Skeletal muscle tissue (tissue), 3 donors: ENCODE measurements at regions not wholly inside any gene's neighbourhood (a gene's known extent, or its start where the extent isn't known, plus 50 kb on each side); places are given as distances from the start of the nearest gene placed in this dataset.

Source experiments
- H3K27ac ChIP-seq: one replicate; pipeline ENCODE4 v1.7.0; 2013; ENCODE audit warnings: mild to moderate bottlenecking, low read depth, low read length, inconsistent platforms
- H3K27me3 ChIP-seq, 3 donors: one replicate each; pipeline ENCODE4 v1.7.0; 2013; ENCODE audit warnings: low read length in 3 of 3; ENCODE audit not compliant: control insufficient read depth in 3 of 3, insufficient read depth in 3 of 3
- H3K36me3 ChIP-seq, 3 donors: one replicate each; pipeline ENCODE4 v1.7.0; 2013; ENCODE audit warnings: low read length in 3 of 3; ENCODE audit not compliant: control insufficient read depth in 3 of 3, insufficient read depth in 3 of 3
- H3K4me1 ChIP-seq, 3 donors: one replicate each; pipeline ENCODE4 v1.7.0; 2013; ENCODE audit warnings: low read length in 3 of 3, mild to moderate bottlenecking in 3 of 3; ENCODE audit not compliant: control insufficient read depth in 3 of 3, insufficient read depth in 3 of 3
- H3K4me3 ChIP-seq, 3 donors: one replicate each; pipeline ENCODE4 v1.7.0; 2013; ENCODE audit warnings: low read length in 3 of 3
- H3K9ac ChIP-seq, 3 donors: one replicate each; pipeline ENCODE4 v1.7.0; 2013; ENCODE audit warnings: low read length in 3 of 3, mild to moderate bottlenecking in 3 of 3, moderate library complexity in 2 of 3, low read depth in 1 of 3
- H3K9me3 ChIP-seq, 3 donors: one replicate each; pipeline ENCODE4 v1.7.0; 2013; ENCODE audit warnings: low read length in 3 of 3; ENCODE audit not compliant: control insufficient read depth in 3 of 3
- donor health status: Osteomylitis.

GRCh38 chr2:120577721-120578295 lies 157.9 kb upstream of the GLI2 start:
- Histone ChIP-seq H3K27ac (no peak overlapping the region), H3K4me3 (no peak overlapping the region), H3K4me1 (peaks cover 10 to 12% (median 10%) of the 10 kb centered on the region in 3 donors), H3K27me3 (peaks cover 2 to 29% (median 6%) of the 10 kb centered on the region in 3 donors), H3K9ac (no peak overlapping the region), H3K9me3 (no peaks in the 10 kb centered on the region), H3K36me3 (no peaks in the 10 kb centered on the region)

DNA sequence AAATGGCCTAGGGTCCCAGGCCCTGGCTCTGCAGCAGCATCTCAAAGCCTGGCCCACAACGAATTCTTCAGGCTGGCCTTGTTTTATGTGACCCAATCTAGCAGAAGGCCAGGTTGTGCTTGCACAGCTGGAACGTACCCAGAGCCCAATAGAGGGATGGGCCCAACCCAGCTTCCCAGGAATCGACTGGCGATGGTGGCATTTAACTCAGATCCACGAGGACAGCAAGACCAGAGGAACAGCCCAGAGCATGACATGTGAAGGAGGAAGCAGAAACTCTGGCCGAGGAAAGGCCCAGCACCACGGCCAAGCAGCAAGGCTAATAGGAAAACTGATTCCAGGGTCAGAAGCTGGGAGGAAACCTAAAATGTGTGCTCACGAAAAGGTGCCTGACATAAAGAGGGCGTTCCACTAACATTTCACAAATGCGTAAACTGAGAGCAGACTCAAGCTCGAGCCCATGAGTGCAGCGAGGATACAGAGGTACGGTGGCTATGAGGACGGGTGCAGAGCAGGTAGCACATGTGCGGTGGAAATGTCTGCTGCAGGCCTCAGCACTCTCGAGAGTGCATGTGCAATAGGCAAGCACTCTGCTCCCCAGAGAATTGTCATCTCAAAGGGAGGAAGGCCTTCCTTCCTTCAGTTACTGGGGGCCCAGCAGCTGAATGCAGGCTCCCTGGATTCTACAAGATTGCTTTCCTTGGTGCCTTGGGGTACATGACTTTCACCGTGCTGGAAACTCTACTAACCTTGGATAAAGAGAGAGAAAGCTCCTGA lies 156.9 kb upstream of the GLI2 start:
- peaks cover 0 to 25% (median 6%) of the 10 kb centered on the region in 3 donors for H3K27me3 ChIP-seq

GRCh38 chr2:120579916-120580685 lies 155.6 kb upstream of the GLI2 start:
- H3K27ac ChIP-seq, result no peak overlapping the region
- H3K9ac ChIP-seq, result no peak overlapping the region
- H3K4me1 ChIP-seq, result peaks cover 10 to 12% (median 10%) of the 10 kb centered on the region in 3 donors
- no peaks in the 10 kb centered on the region for H3K36me3 ChIP-seq
- H3K27me3 ChIP-seq, result peaks cover 0 to 20% (median 6%) of the 10 kb centered on the region in 3 donors
- H3K9me3 ChIP-seq, result no peaks in the 10 kb centered on the region
- H3K4me3 ChIP-seq, result no peak overlapping the region

More for the DNA sequence above, 156.9 kb upstream of the GLI2 start:
- peaks cover 10 to 12% (median 10%) of the 10 kb centered on the region in 3 donors for H3K4me1 ChIP-seq
- H3K36me3 ChIP-seq, result no peaks in the 10 kb centered on the region
- no peak overlapping the region for H3K27ac ChIP-seq
- no peaks in the 10 kb centered on the region for H3K9me3 ChIP-seq
- no peak overlapping the region for H3K9ac ChIP-seq
- H3K4me3 ChIP-seq, result no peak overlapping the region

- H3K4me1 ChIP-seq, result peaks cover 10 to 12% (median 10%) of the 10 kb centered on the region in 3 donors
- H3K27ac ChIP-seq, result no peak overlapping the region
- H3K36me3 ChIP-seq, result no peaks in the 10 kb centered on the region
- H3K4me3 ChIP-seq, result no peak overlapping the region
- H3K9ac ChIP-seq, result no peak overlapping the region
- peaks cover 0 to 23% (median 6%) of the 10 kb centered on the region in 3 donors for H3K27me3 ChIP-seq
- no peaks in the 10 kb centered on the region for H3K9me3 ChIP-seq
Measured at GRCh38 chr2:120580709-120581108, 155.0 kb upstream of the GLI2 start.

GRCh38 chr2:120583121-120583520 lies 152.5 kb upstream of the GLI2 start:
- H3K27ac ChIP-seq, result no peak overlapping the region
- H3K4me3 ChIP-seq, result no peak overlapping the region
- peaks cover 11 to 19% (median 17%) of the 10 kb centered on the region in 3 donors for H3K27me3 ChIP-seq
- H3K9ac ChIP-seq, result no peak overlapping the region
- H3K9me3 ChIP-seq, result peaks cover 0 to 3% (median 0%) of the 10 kb centered on the region in 3 donors
- H3K36me3 ChIP-seq, result no peaks in the 10 kb centered on the region
- H3K4me1 ChIP-seq, result no peaks in the 10 kb centered on the region

DNA sequence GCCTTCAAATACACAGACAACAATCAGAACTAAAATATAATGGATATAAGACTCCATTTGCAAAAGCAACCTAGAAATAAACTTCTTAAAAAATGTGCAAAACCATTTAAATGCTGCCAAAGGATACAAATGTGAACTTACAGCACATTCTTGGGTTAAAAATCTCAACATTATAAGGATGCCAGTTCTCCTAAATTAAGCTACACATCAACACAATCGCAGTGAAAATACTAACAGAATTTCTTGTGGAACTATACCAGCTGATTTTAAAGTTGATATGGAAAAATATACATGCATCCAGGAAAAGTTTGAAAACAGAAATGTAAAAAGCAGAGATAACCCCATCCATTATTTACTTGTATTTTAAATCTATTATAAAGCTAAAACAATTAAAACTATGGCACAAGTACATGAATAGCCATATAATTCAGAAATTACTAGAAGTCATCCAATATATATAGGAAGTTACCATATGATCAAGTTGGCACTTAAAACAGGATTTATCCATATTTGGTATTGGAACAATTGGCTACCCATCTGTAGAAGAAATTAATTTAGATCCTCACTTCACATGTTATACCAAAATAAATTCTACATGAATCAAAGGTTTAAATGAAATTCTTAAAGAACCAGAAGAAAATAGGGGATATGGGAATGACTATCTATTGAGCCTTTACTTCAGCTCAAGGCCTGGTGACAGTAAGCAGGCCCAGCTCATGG lies 151.7 kb upstream of the GLI2 start:
- Histone ChIP-seq H3K36me3 (no peaks in the 10 kb centered on the region), H3K9ac (no peak overlapping the region), H3K27me3 (peaks cover 13 to 28% (median 19%) of the 10 kb centered on the region in 3 donors), H3K9me3 (peaks cover 0 to 3% (median 0%) of the 10 kb centered on the region in 3 donors), H3K4me1 (no peaks in the 10 kb centered on the region), H3K27ac (no peak overlapping the region), H3K4me3 (no peak overlapping the region)

- no peak overlapping the region for H3K9ac ChIP-seq
Measured at GRCh38 chr2:120586507-120587278, 149.0 kb upstream of the GLI2 start.

GRCh38 chr2:120587279-120587996 lies 148.2 kb upstream of the GLI2 start:
- peaks cover 0 to 3% (median 0%) of the 10 kb centered on the region in 3 donors for H3K9me3 ChIP-seq
- no peak overlapping the region for H3K4me3 ChIP-seq
- no peaks in the 10 kb centered on the region for H3K4me1 ChIP-seq
- no peaks in the 10 kb centered on the region for H3K36me3 ChIP-seq
- H3K9ac ChIP-seq, result no peak overlapping the region
- H3K27me3 ChIP-seq, result peaks cover 13 to 30% (median 19%) of the 10 kb centered on the region in 3 donors
- H3K27ac ChIP-seq, result no peak overlapping the region

More at GRCh38 chr2:120586507-120587278, 149.0 kb upstream of the GLI2 start:
- Histone ChIP-seq H3K9me3 (peaks cover 0 to 3% (median 0%) of the 10 kb centered on the region in 3 donors), H3K27ac (no peak overlapping the region), H3K4me1 (no peaks in the 10 kb centered on the region), H3K27me3 (peaks cover 13 to 30% (median 19%) of the 10 kb centered on the region in 3 donors), H3K4me3 (no peak overlapping the region), H3K36me3 (no peaks in the 10 kb centered on the region)
